ENCODE measurements at regions not wholly inside any gene's neighbourhood (a gene's known extent, or its start where the extent isn't known, plus 50 kb on each side); places are given as distances from the start of the nearest gene placed in this dataset.

GRCh38 chr5:98308231-98308630 lies 465.2 kb upstream of the RGMB start:
- TF ChIP-seq, protein P1, sequence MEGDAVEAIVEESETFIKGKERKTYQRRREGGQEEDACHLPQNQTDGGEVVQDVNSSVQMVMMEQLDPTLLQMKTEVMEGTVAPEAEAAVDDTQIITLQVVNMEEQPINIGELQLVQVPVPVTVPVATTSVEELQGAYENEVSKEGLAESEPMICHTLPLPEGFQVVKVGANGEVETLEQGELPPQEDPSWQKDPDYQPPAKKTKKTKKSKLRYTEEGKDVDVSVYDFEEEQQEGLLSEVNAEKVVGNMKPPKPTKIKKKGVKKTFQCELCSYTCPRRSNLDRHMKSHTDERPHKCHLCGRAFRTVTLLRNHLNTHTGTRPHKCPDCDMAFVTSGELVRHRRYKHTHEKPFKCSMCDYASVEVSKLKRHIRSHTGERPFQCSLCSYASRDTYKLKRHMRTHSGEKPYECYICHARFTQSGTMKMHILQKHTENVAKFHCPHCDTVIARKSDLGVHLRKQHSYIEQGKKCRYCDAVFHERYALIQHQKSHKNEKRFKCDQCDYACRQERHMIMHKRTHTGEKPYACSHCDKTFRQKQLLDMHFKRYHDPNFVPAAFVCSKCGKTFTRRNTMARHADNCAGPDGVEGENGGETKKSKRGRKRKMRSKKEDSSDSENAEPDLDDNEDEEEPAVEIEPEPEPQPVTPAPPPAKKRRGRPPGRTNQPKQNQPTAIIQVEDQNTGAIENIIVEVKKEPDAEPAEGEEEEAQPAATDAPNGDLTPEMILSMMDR (IDR thresholded peaks at IDR 0.05; ENCODE audit: low read depth, low read length, missing input control), result no peak
- no peak for TF ChIP-seq MAX (IDR thresholded peaks at IDR 0.05)

Measured in liver (tissue), 2 donors.